ENCODE measurements at regions not wholly inside any gene's neighbourhood (a gene's known extent, or its start where the extent isn't known, plus 50 kb on each side); places are given as distances from the start of the nearest gene placed in this dataset.

DNA sequence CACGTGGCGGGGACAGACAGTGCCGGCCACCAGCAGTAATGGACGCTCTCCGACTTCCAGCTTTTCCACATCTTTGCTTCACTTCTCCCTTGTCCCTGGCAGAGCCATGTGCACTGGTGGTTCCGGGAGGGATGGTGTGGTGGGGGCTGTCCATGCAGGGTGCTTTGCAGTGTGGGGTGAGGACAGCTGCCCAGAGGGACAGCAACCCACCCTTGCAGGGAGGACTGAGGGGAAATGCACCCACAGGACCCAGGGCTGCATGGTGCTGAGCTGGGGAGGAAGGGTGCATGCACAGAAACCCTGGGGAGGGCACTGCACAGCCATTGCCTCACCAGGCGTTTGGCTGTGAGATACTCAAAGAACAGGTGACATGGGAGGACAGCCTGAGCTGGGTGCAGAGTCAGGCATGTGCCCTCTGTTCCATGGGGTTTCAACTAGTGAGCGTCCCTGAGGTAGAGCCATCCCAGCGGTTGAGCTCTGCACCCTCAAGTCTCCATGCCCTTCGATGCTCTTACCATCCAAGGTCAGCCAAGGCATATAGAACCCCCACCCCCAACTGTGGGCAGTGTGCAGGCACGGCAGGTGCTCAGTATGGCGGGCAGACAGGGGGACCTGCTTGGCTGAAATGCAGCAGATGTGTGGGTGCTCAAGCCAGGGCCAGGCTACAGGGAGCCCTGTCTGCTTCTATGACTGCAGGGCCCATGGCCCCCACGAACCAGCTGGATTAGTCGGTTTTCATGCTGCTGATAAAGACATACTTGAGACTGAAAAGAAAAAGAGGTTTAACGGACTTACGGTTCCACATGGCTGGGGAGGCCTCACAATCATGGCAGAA, 239.7 kb downstream of the TTLL2 start:
- Histone ChIP-seq H3K9ac (ENCODE audit: insufficient read depth, low read length, poor library complexity, severe bottlenecking) (no peak overlapping the region), H3K27ac (ENCODE audit: low read depth in 1 of 2, low read length in 2 of 2) (no peak overlapping the region), H3K9me3 (replicated peaks in 1 of 2; ENCODE audit: control insufficient read depth in 1 of 2, insufficient read depth in 1 of 2, low read length in 2 of 2) (no peaks in the 10 kb centered on the region), H3K79me2 (ENCODE audit: insufficient read depth, low read length) (no peaks in the 10 kb centered on the region), H4K20me1 (ENCODE audit: insufficient read depth, low read length) (no peaks in the 10 kb centered on the region), H3K27me3 (ENCODE audit: control insufficient read depth in 2 of 2, insufficient read depth in 2 of 2, low read length in 2 of 2) (no peaks in the 10 kb centered on the region), H2AFZ (ENCODE audit: insufficient read depth, low read depth, low read length, poor library complexity, severe bottlenecking) (no peak overlapping the region), H3K4me1 (ENCODE audit: control insufficient read depth in 1 of 2, insufficient read depth in 2 of 2, low read length in 2 of 2) (no peaks in the 10 kb centered on the region), H3K4me3 (replicated peaks in 1 of 3; ENCODE audit: low read depth in 2 of 3, low read length in 3 of 3) (no peak overlapping the region), H3K36me3 (replicated peaks in 1 of 2; ENCODE audit: control insufficient read depth in 1 of 2, insufficient read depth in 2 of 2, low read length in 2 of 2) (no peaks in the 10 kb centered on the region), H3K4me2 (replicated peaks; ENCODE audit: extremely low read depth, low read length, poor library complexity, severe bottlenecking) (no peak overlapping the region)
- no peaks in the 10 kb centered on the region for H3K4me1 Mint-ChIP-seq
- H3K4me3 Mint-ChIP-seq, result no peak overlapping the region
- H3K9me3 Mint-ChIP-seq, result peaks cover 0 to 7% (median 0%) of the 10 kb centered on the region in 7 donors
- intact Hi-C loops (cut with micrococcal nuclease), result no loop called here
- WGBS (ENCODE audit: insufficient coverage), result 91% methylated on average over 8 of the region's 16 CpGs
- TF ChIP-seq, protein P1, sequence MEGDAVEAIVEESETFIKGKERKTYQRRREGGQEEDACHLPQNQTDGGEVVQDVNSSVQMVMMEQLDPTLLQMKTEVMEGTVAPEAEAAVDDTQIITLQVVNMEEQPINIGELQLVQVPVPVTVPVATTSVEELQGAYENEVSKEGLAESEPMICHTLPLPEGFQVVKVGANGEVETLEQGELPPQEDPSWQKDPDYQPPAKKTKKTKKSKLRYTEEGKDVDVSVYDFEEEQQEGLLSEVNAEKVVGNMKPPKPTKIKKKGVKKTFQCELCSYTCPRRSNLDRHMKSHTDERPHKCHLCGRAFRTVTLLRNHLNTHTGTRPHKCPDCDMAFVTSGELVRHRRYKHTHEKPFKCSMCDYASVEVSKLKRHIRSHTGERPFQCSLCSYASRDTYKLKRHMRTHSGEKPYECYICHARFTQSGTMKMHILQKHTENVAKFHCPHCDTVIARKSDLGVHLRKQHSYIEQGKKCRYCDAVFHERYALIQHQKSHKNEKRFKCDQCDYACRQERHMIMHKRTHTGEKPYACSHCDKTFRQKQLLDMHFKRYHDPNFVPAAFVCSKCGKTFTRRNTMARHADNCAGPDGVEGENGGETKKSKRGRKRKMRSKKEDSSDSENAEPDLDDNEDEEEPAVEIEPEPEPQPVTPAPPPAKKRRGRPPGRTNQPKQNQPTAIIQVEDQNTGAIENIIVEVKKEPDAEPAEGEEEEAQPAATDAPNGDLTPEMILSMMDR (IDR thresholded peaks at IDR 0.05), result no peak
- H3K36me3 Mint-ChIP-seq, result no peaks in the 10 kb centered on the region
- peaks cover 2 to 6% (median 5%) of the 10 kb centered on the region in 3 donors for H3K27me3 Mint-ChIP-seq (ENCODE audit: low read depth in 3 of 3)
- H3K27ac Mint-ChIP-seq, result no peak overlapping the region
- DNase-seq, result no peak

DNA sequence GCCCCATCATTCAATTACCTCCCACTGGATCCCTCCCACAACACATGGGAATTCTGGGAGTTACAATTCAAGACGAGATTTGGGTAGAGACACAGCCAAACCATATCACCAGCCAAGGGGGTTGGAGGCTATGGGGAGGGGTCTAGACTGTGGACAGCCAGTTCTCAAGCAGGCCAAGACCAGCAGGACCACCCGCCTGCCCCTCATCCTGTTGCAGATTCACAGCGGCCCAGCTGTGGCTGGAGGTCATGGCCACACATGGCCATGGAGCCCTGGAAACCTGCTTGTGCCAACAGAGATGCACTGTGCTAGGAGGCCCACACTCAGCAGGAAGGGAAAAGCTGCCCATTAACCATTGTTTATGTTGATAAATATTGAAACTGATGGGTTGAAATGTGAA, 240.5 kb downstream of the TTLL2 start:
- no peak overlapping the region for H3K4me3 Mint-ChIP-seq
- Histone ChIP-seq H3K36me3 (replicated peaks in 1 of 2; ENCODE audit: control insufficient read depth in 1 of 2, insufficient read depth in 2 of 2, low read length in 2 of 2) (no peaks in the 10 kb centered on the region), H3K27me3 (ENCODE audit: control insufficient read depth in 2 of 2, insufficient read depth in 2 of 2, low read length in 2 of 2) (no peaks in the 10 kb centered on the region), H3K4me1 (ENCODE audit: control insufficient read depth in 1 of 2, insufficient read depth in 2 of 2, low read length in 2 of 2) (no peaks in the 10 kb centered on the region), H3K79me2 (ENCODE audit: insufficient read depth, low read length) (no peaks in the 10 kb centered on the region), H4K20me1 (ENCODE audit: insufficient read depth, low read length) (no peaks in the 10 kb centered on the region), H3K27ac (ENCODE audit: low read depth in 1 of 2, low read length in 2 of 2) (no peak overlapping the region), H3K9me3 (replicated peaks in 1 of 2; ENCODE audit: control insufficient read depth in 1 of 2, insufficient read depth in 1 of 2, low read length in 2 of 2) (no peaks in the 10 kb centered on the region), H3K9ac (ENCODE audit: insufficient read depth, low read length, poor library complexity, severe bottlenecking) (no peak overlapping the region), H3K4me2 (replicated peaks; ENCODE audit: extremely low read depth, low read length, poor library complexity, severe bottlenecking) (no peak overlapping the region), H3K4me3 (replicated peaks in 1 of 3; ENCODE audit: low read depth in 2 of 3, low read length in 3 of 3) (no peak overlapping the region), H2AFZ (ENCODE audit: insufficient read depth, low read depth, low read length, poor library complexity, severe bottlenecking) (no peak overlapping the region)
- no peaks in the 10 kb centered on the region for H3K4me1 Mint-ChIP-seq
- no peak overlapping the region for H3K27ac Mint-ChIP-seq
- TF ChIP-seq, protein P1 (IDR thresholded peaks at IDR 0.05), result no peak
- no peak for DNase-seq
- WGBS (ENCODE audit: insufficient coverage), result 100% methylated on average over 2 of the region's 3 CpGs
- intact Hi-C loops (cut with micrococcal nuclease), result no loop called here
- no peaks in the 10 kb centered on the region for H3K36me3 Mint-ChIP-seq
- H3K27me3 Mint-ChIP-seq (ENCODE audit: low read depth in 3 of 3), result peaks cover 0 to 6% (median 5%) of the 10 kb centered on the region in 3 donors
- H3K9me3 Mint-ChIP-seq, result peaks cover 0 to 5% (median 0%) of the 10 kb centered on the region in 7 donors

Data from CD14-positive monocyte (primary cell).